SIG-M5 treated with dmso at 0.1 percent for 504 hours (cell line): ENCODE measurements at regions not wholly inside any gene's neighbourhood (a gene's known extent, or its start where the extent isn't known, plus 50 kb on each side); places are given as distances from the start of the nearest gene placed in this dataset.

Experiments
- DNase-seq: peaks from one replicate; lab custom pipeline; 2025; ENCODE audit not compliant: unreplicated experiment; lab: John Stamatoyannopoulos, UW

DNA sequence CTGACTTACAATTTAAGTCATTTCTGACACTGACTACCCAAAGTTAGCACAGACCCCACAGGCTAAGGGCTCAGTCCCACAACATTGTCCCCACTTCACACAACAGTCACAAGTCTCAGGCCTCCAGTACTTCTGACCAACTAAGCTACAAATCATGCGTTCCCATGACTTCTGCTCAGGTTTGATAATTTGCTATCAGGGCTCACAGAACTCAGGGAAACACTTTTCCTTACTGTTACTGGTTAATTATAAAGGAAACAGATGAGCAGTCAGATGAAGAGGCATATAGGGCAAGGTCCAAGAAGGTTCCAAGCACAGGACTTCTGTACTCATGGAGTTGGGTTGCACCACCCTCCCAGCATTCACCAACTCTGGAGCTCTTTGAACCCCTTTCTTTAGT lies 151.2 kb upstream of the TNR start:
- no peak for DNase-seq

DNA sequence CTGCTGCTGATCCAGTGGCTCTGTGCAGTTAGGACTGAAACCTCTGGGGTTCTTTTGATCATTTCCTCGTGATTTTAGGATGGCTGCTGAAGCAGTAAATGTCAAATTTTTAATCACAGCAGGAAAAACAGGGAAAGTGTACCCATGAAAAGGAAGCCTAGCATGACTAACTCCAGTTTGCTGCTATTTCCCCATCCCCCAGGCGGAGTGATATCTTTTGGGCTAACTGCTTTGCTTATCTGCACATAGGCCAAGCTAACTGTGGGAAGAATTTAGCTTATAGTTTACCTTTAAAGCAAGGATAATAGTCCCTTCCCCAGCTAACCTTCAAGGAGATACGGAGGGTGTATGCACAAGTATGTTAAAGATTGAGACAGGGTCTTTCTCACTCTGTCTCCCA lies 149.8 kb upstream of the TNR start:
- DNase-seq = no peak

DNA sequence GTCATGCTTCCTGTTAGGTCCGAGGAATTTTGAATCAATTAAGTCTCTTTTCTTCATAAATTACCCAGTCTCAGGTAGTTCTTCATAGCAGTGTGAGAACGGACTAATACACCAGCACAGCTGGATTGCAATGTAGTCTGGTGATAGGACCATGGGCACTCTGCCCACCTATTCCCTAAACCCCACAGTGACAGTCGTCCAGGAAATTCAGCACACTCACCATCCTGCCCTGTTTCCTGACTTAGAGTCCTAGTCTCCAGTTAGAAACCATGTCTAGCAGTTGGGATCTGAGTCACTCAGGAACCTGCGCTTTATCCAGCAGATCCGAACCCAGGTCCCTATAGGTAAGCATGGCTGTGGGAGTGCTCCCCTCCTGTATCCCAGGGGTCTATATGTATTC lies 149.3 kb upstream of the TNR start:
- DNase-seq = no peak

DNA sequence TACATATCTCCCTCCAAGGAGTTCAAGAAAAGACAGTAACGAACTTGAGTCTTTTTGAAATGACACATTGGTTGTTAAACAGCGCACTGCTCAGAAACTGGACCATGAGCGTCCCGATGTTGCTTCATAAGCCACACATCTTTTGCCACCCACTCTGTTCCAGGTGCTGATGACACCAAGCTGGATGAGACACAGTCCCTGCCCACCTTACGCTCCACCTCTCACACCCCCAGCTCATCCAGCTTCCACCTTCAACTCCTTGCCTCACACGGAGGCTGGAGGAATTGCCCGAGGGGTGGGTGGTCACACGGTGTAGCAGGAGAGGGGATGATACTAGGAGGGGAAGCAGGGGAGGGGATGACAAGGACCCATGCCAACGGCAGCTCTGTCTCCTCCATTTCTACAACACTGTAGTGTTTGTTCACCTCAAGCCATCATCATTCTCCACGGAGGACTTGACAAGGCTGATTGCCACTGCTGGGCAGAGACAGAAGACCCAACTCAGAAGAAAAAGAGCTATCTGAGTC lies 148.5 kb upstream of the TNR start:
- no peak for DNase-seq

DNA sequence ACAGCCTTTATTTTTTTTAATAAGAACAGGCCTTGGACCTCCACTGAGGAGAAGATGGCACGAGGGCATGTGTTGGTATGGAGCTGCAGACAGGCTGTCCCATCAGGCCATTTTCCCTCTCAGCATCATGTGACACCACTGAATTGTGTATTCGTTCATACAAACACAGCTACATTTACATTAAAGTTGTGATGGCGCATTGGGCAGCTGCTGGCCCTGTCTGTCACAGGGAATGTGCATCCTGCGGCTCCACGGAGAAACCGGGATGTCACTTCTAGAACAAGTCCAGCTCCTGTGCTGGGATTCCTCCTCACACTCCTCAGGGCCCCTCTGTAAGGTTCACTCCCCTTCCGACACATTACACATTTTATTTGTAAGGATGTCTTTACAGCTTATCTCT lies 147.6 kb upstream of the TNR start:
- DNase-seq = no peak

DNA sequence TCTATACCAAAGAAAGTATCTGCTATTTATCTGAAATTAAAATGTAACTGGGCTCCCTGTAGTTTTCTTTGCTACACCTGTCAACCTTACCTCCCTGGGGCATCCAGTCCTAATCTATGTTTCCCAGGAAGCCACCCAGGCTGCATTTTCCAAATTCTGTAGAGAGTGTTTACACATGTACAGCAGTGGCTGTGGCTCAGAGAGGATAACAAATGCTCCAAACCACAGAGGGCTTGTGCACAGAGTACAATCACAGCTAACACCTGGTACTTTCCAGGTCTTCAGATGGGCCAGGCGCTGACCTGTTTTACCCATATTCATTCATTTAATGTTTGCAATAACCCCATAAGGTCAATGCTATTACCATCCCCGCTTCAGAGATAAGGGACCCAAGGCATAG lies 146.5 kb upstream of the TNR start:
- no peak for DNase-seq

DNA sequence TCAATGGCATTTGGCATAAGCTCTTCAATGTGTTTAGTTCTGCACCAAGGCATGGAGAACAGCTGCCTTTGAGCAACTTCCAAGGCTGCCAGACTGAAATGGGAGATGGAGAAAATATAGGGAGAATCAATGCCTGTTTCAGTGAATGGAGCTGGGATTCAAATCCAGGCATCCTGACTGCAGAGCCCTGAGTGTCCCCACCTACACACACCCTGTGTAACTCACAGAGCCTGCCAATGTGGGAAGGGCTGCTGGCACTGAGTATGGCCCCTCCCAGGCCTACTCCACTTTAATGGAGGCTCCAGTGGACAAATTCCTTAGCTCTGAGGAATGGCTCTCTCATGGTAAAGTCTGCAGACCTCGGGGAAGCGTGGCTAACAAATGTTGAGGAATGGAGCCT lies 145.6 kb upstream of the TNR start:
- DNase-seq = no peak

DNA sequence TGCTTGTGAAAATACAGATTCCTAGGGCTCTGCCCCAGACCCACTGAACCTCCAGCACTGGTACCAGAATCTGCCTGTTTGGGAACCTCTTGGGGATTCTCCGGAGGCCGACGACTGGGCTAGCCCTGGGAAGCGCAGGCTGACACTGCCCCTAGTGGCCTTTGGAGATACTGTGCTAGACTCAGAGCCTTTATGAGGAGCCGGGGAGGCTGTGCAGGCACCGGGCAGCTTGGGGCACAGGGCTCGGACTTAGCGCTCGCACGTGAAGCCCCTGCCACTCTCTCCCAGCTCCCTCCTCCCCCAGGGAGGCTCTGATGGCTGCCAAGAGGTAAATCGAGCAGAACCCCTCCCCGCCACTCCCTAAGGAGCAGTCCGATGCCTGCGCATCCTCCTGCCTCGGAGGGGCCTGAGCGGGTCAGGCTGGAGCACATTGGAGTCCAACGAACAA lies 144.6 kb upstream of the TNR start:
- peak; percentile 42 for DNase-seq

DNA sequence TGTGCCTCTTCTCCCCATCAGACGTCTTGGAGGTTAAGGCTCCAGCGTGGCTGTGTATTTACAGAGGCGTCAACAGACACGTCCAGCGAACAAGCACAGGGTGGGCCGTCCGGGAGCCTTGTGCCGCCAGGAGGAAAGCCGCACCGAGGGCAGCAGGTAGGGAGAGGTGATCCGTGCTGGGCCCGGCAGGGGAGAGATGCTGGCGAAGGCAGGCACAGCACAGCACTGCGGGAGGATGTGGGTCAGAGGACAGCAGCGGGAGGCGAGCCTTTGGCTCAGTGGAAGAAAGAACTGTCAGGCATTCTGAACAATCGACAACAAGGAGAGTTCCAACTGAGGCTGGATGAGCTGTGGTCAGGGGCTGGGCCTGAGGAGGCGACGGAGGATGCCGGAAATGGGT lies 144.1 kb upstream of the TNR start:
- DNase-seq = no peak

DNA sequence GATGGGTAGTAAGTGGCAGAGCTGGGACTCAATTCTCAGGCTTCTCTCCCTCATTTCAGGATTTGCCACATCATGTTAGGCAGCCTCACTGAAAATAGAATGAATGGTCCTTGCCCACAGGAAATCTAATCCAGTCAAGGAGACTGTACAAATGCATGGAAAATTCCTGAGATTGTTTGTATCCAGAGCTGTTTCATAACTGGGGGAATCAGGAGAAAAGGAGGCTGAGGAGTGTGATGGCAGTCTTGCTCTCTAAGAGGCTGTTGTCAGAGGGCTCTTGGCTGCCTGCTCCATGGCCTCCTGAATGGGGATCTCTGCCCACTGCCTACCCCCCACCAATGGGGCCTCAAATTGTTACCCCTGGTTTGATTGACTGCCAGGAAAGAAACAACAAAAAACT lies 141.9 kb upstream of the TNR start:
- no peak for DNase-seq

DNA sequence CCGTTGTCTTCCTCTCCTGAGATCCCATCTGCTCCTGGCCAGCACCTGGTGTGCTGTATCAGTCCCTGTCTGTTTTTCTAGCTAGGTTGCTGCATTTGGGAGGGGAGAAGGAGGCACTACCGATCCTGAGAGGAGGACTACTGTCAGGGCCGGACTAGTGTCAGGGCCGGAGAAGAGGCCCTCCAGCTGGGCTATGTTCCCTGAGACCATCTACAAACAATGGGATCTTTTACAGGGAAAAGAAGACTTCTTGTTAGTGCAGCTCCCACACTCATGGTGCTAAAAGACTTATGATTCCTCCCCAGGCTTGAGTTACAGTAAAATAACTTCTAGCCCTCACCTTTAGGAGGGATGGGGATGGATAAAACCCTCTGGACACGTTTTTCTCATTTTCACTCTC lies 141.0 kb upstream of the TNR start:
- DNase-seq = no peak

DNA sequence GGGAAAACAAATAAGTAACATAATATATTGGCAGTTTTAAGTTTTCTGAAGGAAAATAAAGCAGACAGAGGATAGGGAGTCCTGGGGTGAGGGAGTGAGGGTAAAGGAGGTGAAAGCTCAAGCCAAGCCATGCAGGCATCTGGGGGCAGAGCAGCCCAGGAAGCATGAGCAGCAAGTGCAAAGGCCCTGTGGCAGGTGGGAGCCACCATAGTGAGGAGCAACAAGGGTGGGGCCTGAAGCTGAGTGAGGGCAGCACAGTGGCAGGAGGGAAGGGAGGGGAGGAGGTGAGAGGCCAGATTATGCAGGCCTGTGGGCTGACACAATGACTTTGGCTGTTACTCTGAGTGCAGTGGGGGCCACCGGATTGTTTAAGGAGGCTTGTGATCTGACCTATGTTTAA lies 138.8 kb upstream of the TNR start:
- no peak for DNase-seq

DNA sequence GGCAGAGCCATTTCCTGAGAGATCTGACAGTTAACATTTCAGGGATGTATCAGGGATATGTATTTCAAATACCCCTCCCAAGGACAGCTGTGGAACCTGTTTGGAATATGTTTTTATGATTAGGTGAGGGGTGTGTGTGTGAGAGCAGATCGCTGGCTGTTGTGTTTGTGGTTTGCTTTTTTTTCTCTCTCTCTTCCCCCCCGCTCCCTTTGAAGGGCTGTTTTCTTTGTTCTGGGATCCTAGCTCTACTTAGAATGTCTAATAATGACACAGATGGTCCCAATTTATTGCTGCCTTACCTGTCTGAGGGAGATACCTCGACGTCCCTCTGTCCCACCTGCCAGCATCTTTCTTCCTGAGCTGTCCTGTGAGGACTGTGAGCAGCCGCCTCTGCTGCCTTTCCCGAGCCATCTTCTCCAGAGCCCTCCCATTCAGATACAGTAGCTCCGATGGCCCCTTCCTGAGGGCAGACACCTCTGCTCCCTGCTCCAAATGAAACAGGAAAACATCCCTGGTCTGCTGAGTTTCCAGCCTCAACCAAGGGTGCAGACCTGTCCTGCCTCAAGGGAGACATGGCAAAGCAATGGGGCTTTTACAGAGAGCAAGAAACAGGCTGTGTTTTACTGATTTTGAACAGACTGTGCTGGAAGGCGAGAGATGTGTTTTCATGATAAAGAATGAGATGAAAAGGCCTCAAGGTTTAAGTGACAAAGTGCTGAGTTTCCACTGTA lies 138.0 kb upstream of the TNR start:
- DNase-seq = no peak

DNA sequence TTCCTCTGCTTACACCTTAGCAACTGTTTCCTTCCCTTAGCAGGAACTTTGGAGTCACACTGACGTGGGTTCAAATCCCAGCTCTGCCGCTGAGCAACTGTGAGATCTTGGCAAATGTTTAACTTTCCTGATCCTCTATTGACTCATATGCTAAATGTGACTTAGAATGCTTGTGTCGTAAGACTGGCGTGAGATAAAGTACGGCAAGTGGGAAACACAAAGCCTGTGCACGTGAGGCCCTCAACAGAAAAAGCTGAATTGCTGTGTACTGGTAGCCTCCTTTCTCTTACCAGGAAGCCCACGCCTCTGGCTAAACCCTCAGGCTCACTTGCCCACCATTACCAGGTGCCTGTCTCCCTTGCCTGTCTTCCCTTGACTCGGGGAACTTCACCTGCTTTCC lies 135.4 kb upstream of the TNR start:
- DNase-seq = no peak

DNA sequence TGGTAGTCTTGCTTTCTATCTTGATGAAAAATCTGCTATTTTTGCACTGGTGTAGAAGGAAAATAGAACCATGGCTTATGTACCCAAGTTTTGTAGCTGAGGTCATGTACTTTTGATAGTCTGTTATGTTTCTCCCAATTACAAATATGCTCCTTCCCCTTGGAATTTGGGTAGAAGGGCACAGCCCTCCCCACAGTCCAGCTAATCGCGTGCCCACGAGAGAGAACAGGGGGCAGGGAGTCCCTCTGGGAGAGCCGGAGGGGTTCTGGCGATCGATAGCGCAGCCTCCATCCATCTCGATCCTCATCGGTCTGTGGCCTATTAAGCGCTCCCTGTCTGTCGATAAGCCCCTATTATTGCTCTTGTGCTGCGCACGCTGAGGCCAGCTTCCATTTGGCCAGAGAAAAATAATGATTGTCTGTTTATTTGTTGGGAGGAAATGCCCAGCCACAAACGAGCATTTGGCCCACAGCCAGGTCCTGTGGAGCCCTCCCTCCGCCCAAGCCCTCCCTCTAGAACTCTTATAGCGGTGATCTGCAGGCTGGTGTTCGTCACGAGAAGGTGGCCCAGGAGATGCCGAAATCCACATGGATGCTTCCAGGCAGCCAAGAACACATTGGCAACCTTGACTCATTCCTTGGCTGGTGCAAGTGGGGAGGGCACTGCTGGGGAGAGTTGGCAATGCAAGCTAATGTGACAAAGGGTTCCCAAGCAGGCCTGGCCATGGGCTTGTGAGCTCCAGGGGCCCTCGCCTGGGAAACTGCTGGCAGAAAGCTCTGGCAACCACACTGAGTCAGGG lies 134.7 kb upstream of the TNR start:
- no peak for DNase-seq

DNA sequence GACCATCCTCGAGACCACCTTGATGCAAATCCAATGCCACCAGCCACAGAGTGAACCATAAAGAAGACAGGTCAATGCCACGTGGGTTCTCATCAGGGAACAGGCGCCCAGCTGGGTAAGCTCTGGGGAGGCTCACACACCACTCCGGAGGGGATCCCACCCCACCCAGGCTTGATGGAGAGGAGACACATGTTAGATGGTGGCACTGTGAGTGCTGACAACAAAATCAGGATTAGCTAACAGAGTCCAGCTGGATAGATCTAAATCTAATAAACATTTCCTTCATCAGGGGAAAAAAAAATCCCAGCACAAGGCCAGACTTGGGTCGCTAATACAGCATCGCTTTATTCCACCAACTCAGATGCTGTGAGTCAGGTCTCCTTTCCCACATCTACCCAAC lies 132.2 kb upstream of the TNR start:
- no peak for DNase-seq

DNA sequence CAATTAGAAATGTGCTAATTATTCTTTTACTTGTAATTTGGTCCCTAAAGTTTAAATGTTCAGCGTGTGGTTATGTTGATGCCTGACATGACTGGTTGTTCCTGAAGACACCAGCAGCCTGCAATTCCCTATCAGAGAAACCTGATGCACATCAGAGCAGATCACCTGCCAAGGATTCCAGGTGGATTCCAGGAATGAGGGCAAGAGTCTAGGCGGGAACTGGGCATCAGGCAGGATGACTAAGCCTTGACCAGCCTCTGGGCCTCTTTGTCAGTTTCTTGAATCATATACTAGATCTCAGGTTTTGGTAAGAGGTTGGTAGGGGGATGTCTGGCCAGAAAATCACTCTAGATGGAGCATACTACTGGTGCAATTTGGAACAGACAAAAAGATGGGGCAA lies 130.7 kb upstream of the TNR start:
- no peak for DNase-seq

DNA sequence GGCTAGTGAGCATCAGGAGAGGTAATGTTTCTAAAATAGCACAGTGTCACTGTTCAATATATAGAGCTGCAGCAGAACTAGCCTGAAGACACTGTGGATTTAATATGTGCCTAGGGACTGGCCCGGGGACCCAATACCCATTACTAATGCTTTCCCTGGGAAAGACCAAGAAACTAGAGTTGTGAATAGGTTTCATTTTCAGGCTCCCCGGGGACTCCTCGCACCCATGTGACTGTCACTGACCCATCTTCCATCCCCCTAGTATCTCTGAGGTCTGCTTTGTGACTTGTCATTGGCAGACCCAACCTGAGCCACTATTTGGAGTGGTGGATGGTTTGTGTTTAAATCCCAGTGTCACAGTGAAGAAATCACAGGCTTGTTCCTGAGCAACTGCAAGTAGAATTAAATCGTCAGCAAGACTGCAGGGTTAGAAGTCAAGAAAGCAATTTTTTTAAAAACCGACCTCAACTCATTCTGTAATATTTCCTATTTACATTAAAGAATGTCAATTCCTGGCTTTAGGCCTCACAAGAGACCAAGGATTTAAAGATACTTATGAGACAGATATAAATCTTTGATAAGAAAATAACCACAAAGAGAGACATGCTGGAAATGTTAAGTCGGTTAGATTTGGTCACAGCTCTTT lies 130.0 kb upstream of the TNR start:
- DNase-seq = no peak

DNA sequence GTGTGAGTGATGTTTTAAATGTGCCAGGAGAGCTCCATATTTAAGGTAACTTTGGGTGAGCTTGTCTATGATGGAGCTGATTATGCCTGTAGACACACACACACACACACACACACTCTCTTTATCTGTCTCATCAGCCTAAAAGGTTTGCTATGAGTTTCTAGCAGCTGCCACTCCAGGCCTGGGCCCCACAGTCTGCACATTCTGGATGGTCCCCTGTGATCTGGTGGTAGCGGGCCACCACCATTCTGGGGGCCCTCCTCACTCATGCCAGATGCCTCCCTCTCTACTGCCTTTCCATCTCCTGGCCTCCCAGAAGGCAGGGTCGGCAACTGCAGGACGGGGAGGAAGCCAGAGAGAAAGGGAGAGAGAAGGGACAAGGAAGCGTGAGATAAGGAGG lies 129.2 kb upstream of the TNR start:
- DNase-seq = no peak

DNA sequence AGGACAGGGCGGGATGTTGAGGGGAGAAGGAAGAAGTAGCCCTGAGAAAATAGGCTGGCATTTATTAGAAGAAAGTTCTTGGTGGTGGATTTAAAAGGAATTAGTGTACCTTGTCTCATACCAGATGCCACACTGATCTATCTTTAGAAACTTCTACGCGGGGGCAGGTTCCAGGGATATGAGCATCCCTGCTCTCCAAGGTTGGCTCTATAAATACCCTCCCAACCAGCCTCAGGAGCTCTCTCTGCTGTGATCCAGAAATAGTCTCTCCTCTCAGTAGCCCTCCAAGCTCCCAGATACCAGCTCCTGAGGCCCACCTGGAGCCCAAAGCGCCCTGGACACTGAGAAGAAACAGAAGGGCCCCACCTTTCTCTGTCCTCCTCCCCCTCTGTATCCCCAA lies 128.3 kb upstream of the TNR start:
- DNase-seq = no peak

DNA sequence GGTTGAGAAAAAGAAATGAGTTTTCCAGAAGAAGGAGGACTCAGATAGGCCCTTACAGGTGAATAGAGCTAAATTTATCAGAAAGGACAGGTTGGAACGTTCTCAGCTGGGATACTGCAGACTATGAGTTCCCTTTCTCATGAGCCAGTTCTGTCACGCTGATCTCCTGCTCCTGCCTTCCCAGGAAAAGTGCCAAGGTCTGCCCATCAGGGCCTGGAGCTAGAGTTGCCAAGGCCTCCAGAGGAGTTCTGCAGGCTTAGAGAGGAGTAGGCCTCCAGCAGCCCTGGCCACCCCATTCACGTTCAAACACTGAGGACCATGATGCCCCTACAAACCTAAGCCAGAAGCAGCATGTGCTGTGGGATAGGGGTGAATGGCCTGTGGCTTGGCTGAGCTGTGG lies 126.8 kb upstream of the TNR start:
- no peak for DNase-seq

DNA sequence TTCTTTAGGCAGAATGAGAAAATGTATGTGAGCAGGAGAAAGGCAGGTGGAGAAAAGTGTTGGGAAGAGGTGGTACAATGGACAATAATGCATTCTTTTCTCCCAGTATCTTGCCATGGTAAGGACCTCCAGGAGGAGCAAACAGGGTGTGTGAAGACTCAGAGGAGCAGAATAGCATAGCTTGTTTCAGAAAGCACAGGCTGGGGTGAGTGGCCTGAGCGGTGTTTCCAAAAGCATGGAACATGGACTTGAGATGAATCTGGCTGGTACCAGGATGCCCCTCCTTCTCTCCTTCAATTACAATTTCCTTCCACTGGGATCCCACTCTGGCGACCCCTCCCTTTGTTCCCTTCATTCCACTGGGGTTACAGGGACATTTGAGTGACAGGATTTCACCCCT lies 123.4 kb upstream of the TNR start:
- DNase-seq = no peak
